HUDEP-2 (cell line): ENCODE measurements at regions not wholly inside any gene's neighbourhood (a gene's known extent, or its start where the extent isn't known, plus 50 kb on each side); places are given as distances from the start of the nearest gene placed in this dataset.
"Not testable (repeated sequence)": the region's sequence is repeated elsewhere in the genome, so short reads cannot be mapped to it uniquely, and the experiment has no call there.

Experiments used
- DNase-seq, 76 experiments: peaks; one replicate each; lab custom pipeline; 2025; ENCODE audit not compliant: unreplicated experiment in 76 of 76; lab: John Stamatoyannopoulos, UW

- DNase-seq, result peak in 5 of 76 experiments; percentile 5 to 28 (median 8)
Observed at GRCh38 chr4:13678186-13678924, 50.8 kb upstream of the BOD1L1 start.

- DNase-seq, result no peak
Observed at GRCh38 chr4:13681570-13681969, 54.0 kb upstream of the BOD1L1 start.

DNA sequence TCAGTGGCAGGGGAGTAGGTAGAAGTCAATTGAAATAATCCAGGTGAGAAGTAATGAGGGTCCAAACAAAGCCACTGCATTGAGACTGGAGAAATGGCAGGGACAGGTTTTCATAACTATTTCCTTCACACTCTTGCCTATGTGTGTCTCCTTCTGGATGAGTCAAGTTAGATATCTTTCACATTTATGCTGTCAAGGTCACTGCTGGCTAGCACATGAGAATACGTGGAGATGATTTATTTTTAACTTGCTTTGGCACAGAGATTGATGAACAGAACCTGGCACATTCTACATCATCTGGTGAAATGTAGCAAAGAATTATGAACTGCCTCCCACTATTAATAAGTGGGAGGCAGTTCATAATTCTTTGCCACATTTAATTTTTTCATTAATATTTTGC lies 66.7 kb upstream of the BOD1L1 start:
- no peak for DNase-seq

DNA sequence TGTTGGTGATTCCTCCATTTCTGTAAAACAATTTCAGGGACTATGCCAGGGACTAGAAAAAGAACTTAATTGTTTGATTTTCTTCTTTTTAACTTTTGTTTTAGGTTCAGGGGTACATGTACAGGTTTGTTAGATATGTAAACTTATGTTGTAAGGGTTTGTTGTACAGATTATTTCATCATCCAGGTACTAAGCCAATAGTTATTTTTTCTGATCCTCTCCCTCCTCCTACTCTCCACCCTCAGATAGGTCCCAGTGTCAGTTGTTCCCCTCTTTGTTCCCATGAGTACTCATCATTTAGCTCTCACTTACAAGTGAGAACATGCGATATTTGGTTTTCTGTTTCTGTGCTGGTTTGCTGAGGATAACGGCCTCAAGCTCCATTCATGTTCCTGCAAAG lies 70.8 kb upstream of the BOD1L1 start:
- DNase-seq, result no peak

DNA sequence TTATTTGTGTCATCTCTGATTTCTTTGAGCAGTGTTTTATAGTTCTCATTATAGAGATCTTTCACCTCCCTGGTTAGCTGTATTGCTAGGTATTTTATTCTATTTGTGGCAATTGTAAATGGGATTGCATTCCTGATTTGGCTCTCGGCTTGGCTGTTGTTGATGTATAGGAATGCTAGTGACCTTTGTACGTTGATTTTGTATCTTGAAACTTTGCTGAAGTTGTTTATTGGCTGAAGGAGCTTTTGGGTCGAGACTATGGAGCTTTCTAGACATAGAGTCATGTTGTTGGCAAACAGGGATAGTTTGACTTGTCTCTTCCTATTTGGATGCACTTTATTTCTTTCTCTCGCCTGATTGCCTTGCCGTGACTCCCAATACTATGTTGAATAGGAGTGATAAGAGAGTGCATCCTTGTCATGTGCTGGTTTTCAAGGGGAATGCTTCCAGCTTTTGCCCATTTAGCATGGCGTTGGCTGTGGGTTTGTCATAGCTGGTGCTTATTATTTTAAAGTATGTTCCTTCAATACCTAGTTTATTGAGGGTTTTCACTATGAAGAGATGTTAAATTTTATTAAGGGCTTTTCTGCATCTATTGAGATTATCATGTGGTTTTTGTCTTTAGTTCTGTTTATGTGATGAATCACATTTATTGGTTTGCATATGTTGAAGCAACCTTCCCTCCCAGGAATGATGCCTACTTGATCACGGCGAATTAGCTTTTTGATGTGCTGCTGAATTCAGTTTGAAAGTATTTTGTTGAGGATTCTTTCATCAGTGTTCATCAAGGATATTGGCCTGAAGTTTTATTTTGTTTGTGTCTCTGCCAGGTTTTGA lies 72.7 kb upstream of the BOD1L1 start:
- DNase-seq, result no peak

GRCh38 chr4:13700858-13701140 lies 73.3 kb upstream of the BOD1L1 start:
- not testable (repeated sequence) for DNase-seq

- no peak for DNase-seq
Observed at GRCh38 chr4:13701937-13702446, 74.5 kb upstream of the BOD1L1 start.

DNA sequence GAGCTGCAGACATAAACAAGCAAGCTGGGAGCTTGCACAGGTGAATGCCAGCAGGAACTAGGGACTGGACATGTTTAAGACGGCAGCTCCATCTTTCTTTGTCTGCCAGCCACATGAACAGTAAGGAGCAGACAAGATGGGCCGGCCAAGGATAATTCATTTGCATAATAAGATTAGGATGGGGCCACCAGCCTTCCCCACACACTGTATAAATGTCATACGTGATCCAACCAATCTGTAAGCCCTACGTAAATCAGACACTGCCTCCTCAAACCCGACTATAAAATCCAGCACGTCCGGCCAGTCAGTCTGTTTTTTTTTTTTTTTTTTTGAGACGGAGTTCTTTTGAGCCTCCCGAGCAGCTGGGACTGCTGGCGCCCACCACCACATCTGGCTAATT lies 75.6 kb upstream of the BOD1L1 start:
- DNase-seq, result no peak

DNA sequence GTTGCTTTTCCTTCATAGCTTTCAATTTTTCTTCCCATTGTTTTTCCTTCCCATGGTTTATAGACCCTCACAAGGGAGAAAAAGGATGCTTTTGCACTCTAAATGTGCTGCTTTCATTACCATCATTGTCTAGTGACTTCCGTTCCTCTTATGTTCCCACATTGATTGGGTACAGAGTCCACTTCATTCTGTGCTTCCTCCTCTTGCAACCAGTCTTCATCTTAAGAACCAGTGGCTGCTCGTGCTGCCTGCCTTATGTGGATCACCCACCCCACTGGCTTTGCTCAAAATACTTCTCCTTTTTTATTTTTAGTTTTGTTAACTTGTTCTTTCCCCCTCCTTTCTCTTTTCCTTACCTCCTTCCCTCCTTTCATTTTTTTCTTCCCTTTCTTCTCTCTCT lies 76.5 kb upstream of the BOD1L1 start:
- no peak for DNase-seq

DNA sequence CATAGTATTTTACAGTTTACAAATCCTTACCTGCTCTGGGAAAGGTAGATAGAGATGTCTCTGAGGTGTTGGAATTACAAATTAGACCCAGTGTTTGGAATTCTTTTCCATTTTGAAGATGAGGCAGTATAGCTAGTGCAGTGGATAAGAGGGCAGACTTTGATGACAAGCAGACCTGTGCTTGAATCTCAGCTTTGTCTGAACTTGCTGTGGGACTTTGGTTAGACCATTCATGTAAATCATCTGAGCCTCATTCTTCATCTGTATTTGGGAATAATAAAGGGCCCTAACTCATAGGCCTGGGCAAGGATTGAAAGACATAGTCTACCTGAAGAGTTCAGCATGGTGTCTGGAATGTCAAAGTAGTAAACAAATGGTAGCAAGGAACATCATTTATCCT lies 77.2 kb upstream of the BOD1L1 start:
- DNase-seq, result no peak

- no peak for DNase-seq
Observed at GRCh38 chr4:13705521-13706041, 78.1 kb upstream of the BOD1L1 start.

DNA sequence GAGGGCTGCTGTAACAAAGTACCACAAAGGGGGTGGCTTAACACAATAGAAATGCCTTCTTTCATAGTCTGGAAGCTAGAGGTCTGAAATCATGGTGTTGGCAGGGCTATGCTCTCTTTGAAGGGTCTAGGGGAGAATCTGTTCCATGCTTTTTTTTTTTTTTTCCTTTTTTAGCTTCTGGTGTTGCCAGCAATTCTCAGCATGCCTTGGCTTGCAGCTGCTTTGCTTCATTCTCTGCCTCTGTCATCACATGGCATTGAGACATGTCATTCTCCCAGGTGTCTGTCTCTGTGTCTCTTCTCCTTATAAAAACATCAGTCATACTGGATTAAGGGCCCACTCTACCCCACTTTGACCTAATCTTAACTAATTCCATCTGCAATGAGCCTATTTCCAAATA lies 78.6 kb upstream of the BOD1L1 start:
- no peak for DNase-seq

DNA sequence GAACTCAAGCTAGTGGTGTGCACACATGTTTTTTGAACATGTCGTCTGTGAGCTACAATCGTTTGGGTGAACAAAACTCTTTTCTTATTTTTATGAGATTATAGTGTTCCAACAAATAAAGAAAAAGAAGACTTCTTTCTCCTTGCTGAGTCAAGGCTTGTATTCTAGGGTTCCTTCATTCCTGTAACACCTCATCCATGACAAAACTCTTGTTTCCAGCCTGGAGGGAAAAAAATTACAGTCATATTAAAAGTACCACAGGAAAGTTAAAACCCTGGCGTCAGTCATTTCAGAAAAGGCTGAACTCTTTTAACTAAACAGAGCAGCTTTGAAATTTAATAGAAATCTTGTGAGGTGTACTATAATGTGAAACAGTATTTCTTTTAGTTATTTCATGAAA lies 79.2 kb upstream of the BOD1L1 start:
- no peak for DNase-seq

DNA sequence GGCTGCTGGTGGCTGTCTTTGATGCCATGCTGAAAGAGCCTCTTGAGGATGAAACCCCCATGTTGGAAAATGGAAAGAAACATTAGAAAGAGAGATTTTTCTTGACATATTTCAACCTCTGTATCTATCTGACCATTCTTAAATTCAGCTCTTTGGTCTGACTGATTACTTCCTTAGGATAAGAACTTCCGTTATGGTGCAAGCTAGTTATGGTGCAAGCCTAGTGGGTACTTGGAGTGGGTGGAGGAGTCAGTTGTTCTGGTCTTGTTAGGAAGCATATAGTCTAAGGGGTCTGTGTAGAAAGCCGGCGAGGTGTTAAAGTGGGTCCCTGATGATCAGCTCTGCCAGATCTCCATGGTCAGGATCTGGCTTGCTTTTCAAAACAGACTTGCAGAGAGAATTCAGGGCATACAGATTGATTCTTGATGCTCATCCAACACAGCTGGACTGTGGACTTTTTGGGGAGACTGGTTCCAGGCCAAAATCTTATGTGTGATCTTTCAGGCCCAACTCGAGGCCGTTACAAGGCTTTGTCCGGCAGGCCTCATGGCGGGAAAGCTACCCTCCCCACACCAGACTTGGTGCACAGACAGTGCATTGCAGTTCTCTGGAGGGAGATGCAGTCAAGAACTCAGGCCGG lies 82.8 kb upstream of the BOD1L1 start:
- no peak for DNase-seq

DNA sequence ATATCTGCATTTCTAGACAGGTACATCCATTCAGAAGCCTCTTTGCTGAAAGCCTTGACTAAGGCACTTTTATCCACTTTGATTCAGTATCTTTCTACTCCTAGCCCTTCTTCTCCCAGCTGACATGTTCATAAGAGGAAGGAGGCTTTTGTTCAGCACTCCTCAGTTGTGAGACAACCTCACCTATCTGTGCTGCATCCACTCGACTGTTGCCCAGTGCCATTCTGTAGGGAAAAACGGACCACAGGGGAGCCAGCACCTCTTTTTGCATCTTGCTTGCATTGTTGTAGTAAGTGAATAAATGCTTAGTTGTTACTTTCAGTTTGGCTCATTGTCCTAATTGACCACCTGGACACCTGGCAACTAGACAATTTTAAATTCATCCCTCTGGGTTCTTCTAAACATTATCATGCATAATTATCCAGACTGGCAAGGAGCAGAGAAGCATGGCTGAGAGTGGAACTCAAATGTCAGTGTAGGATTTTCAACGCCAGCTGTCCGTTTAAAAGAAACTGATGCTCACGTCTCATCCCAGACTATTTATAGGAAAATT lies 83.8 kb upstream of the BOD1L1 start:
- DNase-seq, result no peak

- DNase-seq, result no peak
Observed at GRCh38 chr4:13721894-13722293, 94.4 kb upstream of the BOD1L1 start.

DNA sequence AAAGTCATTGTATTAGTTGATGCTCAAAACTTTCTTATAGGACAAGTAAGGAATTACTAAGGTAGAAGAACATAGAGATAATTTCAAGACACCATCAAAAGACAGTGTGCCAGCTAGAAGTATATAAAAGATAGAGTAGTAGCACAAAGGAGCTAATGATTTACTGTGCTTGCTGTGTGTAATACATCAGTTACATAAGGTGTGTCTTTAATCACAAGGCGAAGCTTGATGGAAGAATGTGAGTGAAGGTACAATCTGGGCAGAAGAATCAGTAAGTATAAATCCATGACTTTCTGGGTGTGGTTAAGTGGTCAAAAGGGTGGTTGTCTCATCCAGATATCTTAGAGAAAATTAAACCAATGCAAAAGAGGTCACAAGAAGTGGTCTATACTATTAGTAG lies 95.1 kb upstream of the BOD1L1 start:
- DNase-seq, result no peak

DNA sequence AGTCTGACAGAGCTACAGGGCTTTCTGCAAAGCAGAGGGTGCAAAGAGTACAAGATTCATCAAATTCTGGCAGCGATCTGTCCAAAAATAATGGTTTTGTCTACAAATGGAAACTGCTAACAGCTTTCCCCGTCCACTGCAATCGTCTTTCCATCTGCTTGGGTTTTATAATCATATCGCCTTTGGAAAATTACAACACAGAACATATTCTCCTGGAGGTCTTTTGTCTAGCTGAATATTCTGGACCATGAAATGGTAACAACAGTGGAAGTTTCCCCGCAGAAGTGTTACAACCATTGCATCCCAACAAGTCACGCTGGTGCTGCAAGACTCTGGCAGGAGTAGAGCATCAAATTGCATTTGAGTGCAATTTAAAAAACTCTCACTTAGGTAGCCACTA lies 101.2 kb upstream of the BOD1L1 start:
- DNase-seq, result no peak

DNA sequence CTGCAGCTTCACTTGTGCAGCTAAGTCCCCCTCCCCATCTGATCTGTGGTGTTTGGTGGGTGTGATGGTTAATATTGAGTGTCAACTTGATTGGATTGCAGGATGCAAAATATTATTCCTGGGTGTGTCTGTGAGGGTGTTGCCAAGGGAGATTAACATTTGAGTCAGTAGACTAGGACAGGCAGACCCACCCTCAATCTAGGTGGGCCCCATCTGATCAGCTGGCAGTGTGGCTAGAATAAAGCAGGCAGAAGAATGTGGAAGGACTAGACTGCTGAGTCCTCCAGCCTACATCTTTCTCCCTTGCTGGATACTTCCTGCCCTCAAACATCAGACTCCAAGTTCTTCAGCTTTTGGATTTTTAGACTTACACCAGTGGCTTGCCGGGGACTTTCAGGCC lies 103.5 kb upstream of the BOD1L1 start:
- DNase-seq, result no peak

- no peak for DNase-seq
Observed at GRCh38 chr4:13733817-13734216, 106.3 kb upstream of the BOD1L1 start.

DNA sequence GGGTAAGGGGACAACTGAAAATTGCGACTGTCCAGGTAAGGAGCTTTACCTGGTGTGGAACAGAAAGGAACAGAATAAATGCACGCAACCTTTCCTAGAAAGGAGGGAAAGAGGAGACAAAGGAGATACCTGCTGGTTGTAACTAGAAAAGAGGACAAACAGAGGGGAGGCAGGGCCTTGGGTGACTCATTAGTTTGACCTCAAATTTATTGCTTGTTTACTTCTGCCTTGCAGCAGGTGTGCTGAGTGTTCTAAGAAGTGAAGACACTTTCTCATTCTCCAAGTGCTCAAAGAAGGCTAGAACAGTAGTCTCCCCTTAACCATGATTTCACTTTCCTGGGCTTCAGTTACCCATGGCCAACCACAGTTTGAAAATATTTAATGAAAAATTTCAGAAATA lies 123.1 kb upstream of the BOD1L1 start:
- no peak for DNase-seq
